NCI-H2196 (cell line): ENCODE measurements at regions not wholly inside any gene's neighbourhood (a gene's known extent, or its start where the extent isn't known, plus 50 kb on each side); places are given as distances from the start of the nearest gene placed in this dataset.
A peak's percentile ranks its signal among the peaks of the same experiment; 100 is the strongest.
"Not testable (repeated sequence)": the region's sequence is repeated elsewhere in the genome, so short reads cannot be mapped to it uniquely, and the experiment has no call there.

Source experiments
- DNase-seq: peaks from one replicate; lab custom pipeline; 2025; ENCODE audit not compliant: unreplicated experiment; lab: John Stamatoyannopoulos, UW

GRCh38 chr5:124956471-124957029 lies 210.1 kb upstream of the ZNF608 start:
- DNase-seq, result no peak

GRCh38 chr5:124957063-124957462 lies 210.6 kb upstream of the ZNF608 start:
- DNase-seq, result no peak

GRCh38 chr5:124960266-124960665 lies 213.8 kb upstream of the ZNF608 start:
- DNase-seq, result no peak

GRCh38 chr5:124961521-124961920 lies 215.1 kb upstream of the ZNF608 start:
- DNase-seq, result no peak

- DNase-seq, result no peak
Measured at GRCh38 chr5:124962111-124962510, 215.7 kb upstream of the ZNF608 start.

GRCh38 chr5:124962735-124963134 lies 216.3 kb upstream of the ZNF608 start:
- no peak for DNase-seq

- DNase-seq, result no peak
Measured at GRCh38 chr5:124963236-124963919, 216.9 kb upstream of the ZNF608 start.

GRCh38 chr5:124966741-124967140 lies 220.3 kb upstream of the ZNF608 start:
- DNase-seq, result not testable (repeated sequence)

- DNase-seq, result not testable (repeated sequence)
Measured at GRCh38 chr5:124970381-124970780, 223.9 kb upstream of the ZNF608 start.

GRCh38 chr5:124972703-124973102 lies 226.3 kb upstream of the ZNF608 start:
- DNase-seq, result no peak

- DNase-seq, result no peak
Measured at GRCh38 chr5:124973661-124974060, 227.2 kb upstream of the ZNF608 start.

GRCh38 chr5:124976086-124976485 lies 229.6 kb upstream of the ZNF608 start:
- DNase-seq, result no peak

- no peak for DNase-seq
Measured at GRCh38 chr5:124979251-124979650, 232.8 kb upstream of the ZNF608 start.

- peak; percentile 14 for DNase-seq
Measured at GRCh38 chr5:124980163-124980941, 233.9 kb upstream of the ZNF608 start.

- DNase-seq, result no peak
Measured at GRCh38 chr5:124981901-124982300, 235.5 kb upstream of the ZNF608 start.

GRCh38 chr5:124986170-124986569 lies 239.7 kb upstream of the ZNF608 start:
- no peak for DNase-seq

GRCh38 chr5:124986667-124987066 lies 240.2 kb upstream of the ZNF608 start:
- DNase-seq, result no peak

GRCh38 chr5:124987786-124988185 lies 241.3 kb upstream of the ZNF608 start:
- DNase-seq, result not testable (repeated sequence)

- DNase-seq, result no peak
Measured at GRCh38 chr5:124990723-124991122, 244.3 kb upstream of the ZNF608 start.

GRCh38 chr5:124995421-124995820 lies 249.0 kb upstream of the ZNF608 start:
- DNase-seq, result no peak

GRCh38 chr5:124996023-124996763 lies 249.8 kb upstream of the ZNF608 start:
- DNase-seq, result no peak

- no peak for DNase-seq
Measured at GRCh38 chr5:124996764-124997077, 250.3 kb upstream of the ZNF608 start.
